GM12878 (cell line): ENCODE measurements at regions not wholly inside any gene's neighbourhood (a gene's known extent, or its start where the extent isn't known, plus 50 kb on each side); places are given as distances from the start of the nearest gene placed in this dataset.

Source experiments
- ATAC-seq: fragments of 200-7000 bp; cut with Tn5 transposase; 3 replicates; pipeline ENCODE4 v1.9.1; 2020; ENCODE audit warnings: mild to moderate bottlenecking, moderate library complexity
- BruUV-seq: library from RNA; stranded (reverse); fragments of 400-500 nt; replicated peaks from 2 replicates; lab custom pipeline; 2021; lab: Mats Ljungman, UMichigan
- CTCF ChIA-PET: fragments of 300-600 bp; sonication (Branson Sonifier 250); formaldehyde crosslinking; extraction: SDS; loops from one replicate; lab custom pipeline; 2021; ENCODE audit warnings: inconsistent platforms; lab: Yijun Ruan, JAX
- POLR2A ChIA-PET: fragments of 350-600 bp; formaldehyde crosslinking; extraction: SDS; loops from one replicate; lab custom pipeline; 2021; ENCODE audit warnings: inconsistent platforms; lab: Charles Lee
- RAD21 ChIA-PET: fragments of 300-600 bp; sonication (Branson Sonifier 250); formaldehyde crosslinking; loops from one replicate; lab custom pipeline; 2023; ENCODE audit warnings: antibody characterized with exemption; ENCODE audit not compliant: unreplicated experiment; lab: Charles Lee
- SMC1A ChIA-PET: fragments of 300-600 bp; sonication (Branson Sonifier 250); formaldehyde crosslinking; loops from one replicate; lab custom pipeline; 2023; ENCODE audit not compliant: unreplicated experiment, uncharacterized antibody; lab: Charles Lee
- DNase-seq: peaks from one replicate; pipeline ENCODE4 v3.0.0-alpha.2; 2011; ENCODE audit warnings: low read depth, low spot score
- FAIRE-seq: peaks from 3 replicates; lab custom pipeline; 2011; peaks lifted over from hg19 to GRCh38; lab: Jason Lieb, UNC
- H2AFZ ChIP-seq: 2 replicates; pipeline ENCODE4 v1.6.0; 2011; ENCODE audit warnings: low read depth, low read length, control low read depth; ENCODE audit not compliant: control insufficient read depth
- H3K27ac ChIP-seq: 2 replicates; pipeline ENCODE4 v1.5.1; 2011; ENCODE audit warnings: control low read depth; ENCODE audit not compliant: control insufficient read depth, insufficient read depth
- H3K27me3 ChIP-seq, 2 experiments: replicated peaks in 1 of 2; 2 replicates each; pipeline versions ENCODE4 v1.6.0 to v1.6.1; 2011; ENCODE audit warnings: low read length in 1 of 2; ENCODE audit not compliant: control insufficient read depth in 2 of 2, insufficient read depth in 2 of 2
- H3K36me3 ChIP-seq, 2 experiments: 2 replicates each; pipeline ENCODE4 v1.5.1; 2011; ENCODE audit warnings: low read length in 1 of 2; ENCODE audit not compliant: control insufficient read depth in 2 of 2, insufficient read depth in 2 of 2
- H3K4me1 ChIP-seq: 2 replicates; pipeline ENCODE4 v1.6.1; 2011; ENCODE audit warnings: mild to moderate bottlenecking, low read length, moderate library complexity, mixed read lengths; ENCODE audit not compliant: control insufficient read depth, insufficient read depth
- H3K4me2 ChIP-seq: 2 replicates; pipeline ENCODE4 v1.6.0; 2011; ENCODE audit warnings: control low read depth; ENCODE audit not compliant: control insufficient read depth, insufficient read depth
- H3K4me3 ChIP-seq: fragments of 200-600 bp; sonication (generic); 2 replicates; pipeline ENCODE4 v1.5.1; 2016
- H3K79me2 ChIP-seq: 2 replicates; pipeline ENCODE4 v1.6.0; 2011; ENCODE audit warnings: low read length; ENCODE audit not compliant: control insufficient read depth, insufficient read depth
- H3K9ac ChIP-seq: 2 replicates; pipeline ENCODE4 v1.8.0; 2011; ENCODE audit warnings: low read length, control low read depth, mixed read lengths; ENCODE audit not compliant: control insufficient read depth, insufficient read depth
- H3K9me3 ChIP-seq: replicated peaks from 3 replicates; pipeline ENCODE4 v1.5.1; 2011; ENCODE audit warnings: mild to moderate bottlenecking, low read length; ENCODE audit not compliant: control insufficient read depth, insufficient read depth
- H4K20me1 ChIP-seq: 2 replicates; pipeline ENCODE4 v1.6.0; 2011; ENCODE audit not compliant: control insufficient read depth, insufficient read depth
- CBFB ChIP-seq: IDR thresholded peaks from 2 replicates; pipeline ENCODE4 v1.6.1; 2016; ENCODE audit warnings: antibody characterized with exemption, low read depth
- CHD2 ChIP-seq: IDR thresholded peaks from 2 replicates; pipeline ENCODE4 v1.6.1; 2011; ENCODE audit warnings: low read depth, low read length, improper control_type of control experiment, borderline replicate concordance
- GABPA ChIP-seq: IDR thresholded peaks from 2 replicates; pipeline ENCODE4 v1.6.1; 2014; ENCODE audit warnings: antibody characterized with exemption, low read depth, mild to moderate bottlenecking, inconsistent platforms
- HDAC2 ChIP-seq: fragments of 200-600 bp; sonication (generic); IDR thresholded peaks from 2 replicates; pipeline ENCODE4 v1.6.1; 2017
- KLF5 ChIP-seq: fragments of 450-650 bp; IDR thresholded peaks from 2 replicates; pipeline ENCODE4 v1.6.1; 2014; ENCODE audit warnings: mild to moderate bottlenecking; ENCODE audit not compliant: partially characterized antibody
- LARP7 ChIP-seq: fragments of 450-650 bp; IDR thresholded peaks from 2 replicates; pipeline ENCODE4 v1.6.1; 2017; ENCODE audit warnings: mild to moderate bottlenecking
- MEF2B ChIP-seq: fragments of 450-650 bp; IDR thresholded peaks from 2 replicates; pipeline ENCODE4 v1.6.1; 2018; ENCODE audit warnings: mild to moderate bottlenecking, moderate library complexity; ENCODE audit not compliant: partially characterized antibody, poor library complexity, severe bottlenecking
- NRF1 ChIP-seq: conservative IDR thresholded peaks from 2 replicates; pipeline ENCODE4 v1.6.1; 2011; ENCODE audit warnings: mild to moderate bottlenecking, low read depth, low read length, improper control_type of control experiment
- PKNOX1 ChIP-seq: fragments of 450-650 bp; IDR thresholded peaks from 2 replicates; pipeline ENCODE4 v1.6.1; 2016; ENCODE audit warnings: mild to moderate bottlenecking
- RELA ChIP-seq: fragments of 450-650 bp; IDR thresholded peaks from 2 replicates; pipeline ENCODE4 v1.8.0; 2014; ENCODE audit warnings: borderline replicate concordance; ENCODE audit not compliant: partially characterized antibody
- SREBF1 ChIP-seq: IDR thresholded peaks from 2 replicates; pipeline ENCODE4 v1.6.1; 2012; ENCODE audit warnings: mild to moderate bottlenecking, low read length
- SUZ12 ChIP-seq: fragments of 200-600 bp; sonication (generic); IDR thresholded peaks from one replicate; pipeline ENCODE4 v1.6.1; 2018; ENCODE audit warnings: antibody characterized with exemption, mild to moderate bottlenecking; ENCODE audit not compliant: unreplicated experiment
- TCF3 ChIP-seq: IDR thresholded peaks from 2 replicates; pipeline ENCODE4 v1.6.1; 2012; ENCODE audit warnings: low read depth, mild to moderate bottlenecking, low read length, borderline replicate concordance; ENCODE audit not compliant: insufficient read depth
- USF2 ChIP-seq: IDR thresholded peaks from 2 replicates; pipeline ENCODE4 v1.6.1; 2011; ENCODE audit warnings: low read depth, low read length, improper control_type of control experiment, borderline replicate concordance
- ZSCAN29 ChIP-seq: fragments of 450-650 bp; IDR thresholded peaks from 2 replicates; pipeline ENCODE4 v1.6.1; 2017; ENCODE audit warnings: mild to moderate bottlenecking, moderate library complexity
- WGBS: methylation state at CpG from one replicate; pipeline ENCODE4 v1.1.6; 2016; ENCODE audit warnings: low lambda C conversion rate; ENCODE audit not compliant: insufficient replicate concordance, insufficient coverage; ENCODE audit errors: missing lambda C conversion rate; 5-methylcytosine and 5-hydroxymethylcytosine counted together
- in situ Hi-C: fragments of 300-500 bp; cut with MboI; formaldehyde crosslinking; loops from 9 replicates; pipeline ENCODE4 v1.14.3; 2018; ENCODE audit warnings: mixed read lengths
- intact Hi-C: fragments of 100-400 bp; cut with micrococcal nuclease; formaldehyde crosslinking; loops from one replicate; pipeline ENCODE4 v1.14.2; 2022; ENCODE audit not compliant: unreplicated experiment

GRCh38 chr10:2604891-2605290 is 462.5 kb upstream of the PFKP start:
- Histone ChIP-seq H2AFZ (no peak overlapping the region), H4K20me1 (no peaks in the 10 kb centered on the region), H3K79me2 (no peaks in the 10 kb centered on the region), H3K27me3 (no peaks in the 10 kb centered on the region; a peak in 1 of 4 replicates), H3K4me2 (no peak overlapping the region), H3K27ac (no peak overlapping the region), H3K4me1 (no peaks in the 10 kb centered on the region), H3K4me3 (no peak overlapping the region), H3K9me3 (no peaks in the 10 kb centered on the region), H3K9ac (no peak overlapping the region), H3K36me3 (no peaks in the 10 kb centered on the region)
- RAD21 ChIA-PET: no interaction called here
- BruUV-seq: no TSS peak
- no peak for ATAC-seq
- 36% methylated on average over 3 of the region's 3 CpGs for WGBS
- intact Hi-C loops (no loop called here), in situ Hi-C loops (no loop called here)
- CTCF ChIA-PET: no interaction called here
- SMC1A ChIA-PET: no interaction called here
- FAIRE-seq: no peak
- TF ChIP-seq MEF2B (no peak), RELA (no peak), TCF3 (no peak), LARP7 (no peak)
- no peak for DNase-seq
- POLR2A ChIA-PET: no interaction called here

GRCh38 chr10:2599571-2599970 is 467.8 kb upstream of the PFKP start:
- POLR2A ChIA-PET: no interaction called here

More at GRCh38 chr10:2599571-2599970, 467.8 kb upstream of the PFKP start:
- CTCF ChIA-PET: interaction anchor here (1.6 to 2.0 kb wide), 2 partner anchors 13 to 14 kb away, joined by 4 to 6 read pairs; no protein-coding TSS in a partner anchor
- no TSS peak for BruUV-seq
- intact Hi-C loops (no loop called here), in situ Hi-C loops (no loop called here)
- Histone ChIP-seq H3K4me2 (no peak overlapping the region), H3K79me2 (no peaks in the 10 kb centered on the region), H3K27ac (no peak overlapping the region), H3K27me3 (no peaks in the 10 kb centered on the region), H4K20me1 (no peaks in the 10 kb centered on the region)
- WGBS: 44% methylated on average over 9 of the region's 9 CpGs
- ATAC-seq: no peak
- FAIRE-seq: no peak
- no peak for TF ChIP-seq TCF3
- TF ChIP-seq CBFB: no peak
- TF ChIP-seq KLF5: no peak
- TF ChIP-seq PKNOX1: no peak
- TF ChIP-seq USF2: no peak
- no peak for TF ChIP-seq HDAC2
- no peak for TF ChIP-seq SREBF1
- TF ChIP-seq SUZ12: no peak
- TF ChIP-seq NRF1: no peak
- no peak for TF ChIP-seq GABPA
- TF ChIP-seq CHD2: no peak
- TF ChIP-seq ZSCAN29: no peak
- TF ChIP-seq, all 136 proteins: peak for 0
- Histone ChIP-seq H3K4me1 (no peaks in the 10 kb centered on the region), H3K9ac (no peak overlapping the region), H3K36me3 (no peaks in the 10 kb centered on the region), H3K4me3 (no peak overlapping the region), H2AFZ (no peak overlapping the region), H3K9me3 (no peaks in the 10 kb centered on the region)
- DNase-seq: no peak
- ChIA-PET SMC1A (no interaction called here), RAD21 (no interaction called here)
